C4-2B (cell line): ENCODE measurements at regions not wholly inside any gene's neighbourhood (a gene's known extent, or its start where the extent isn't known, plus 50 kb on each side); places are given as distances from the start of the nearest gene placed in this dataset.
A peak's percentile ranks its signal among the peaks of the same experiment; 100 is the strongest.

Experiments
- H3K27ac ChIP-seq: fragments of 450-650 bp; 2 replicates; pipeline ENCODE4 v1.5.1; 2017
- CTCF ChIP-seq: fragments of 450-650 bp; conservative IDR thresholded peaks from 2 replicates; pipeline ENCODE4 v1.5.1; 2017; ENCODE audit warnings: mild to moderate bottlenecking
- ZFX ChIP-seq: fragments of 450-650 bp; IDR thresholded peaks from 2 replicates; pipeline ENCODE4 v1.6.1; 2017

DNA sequence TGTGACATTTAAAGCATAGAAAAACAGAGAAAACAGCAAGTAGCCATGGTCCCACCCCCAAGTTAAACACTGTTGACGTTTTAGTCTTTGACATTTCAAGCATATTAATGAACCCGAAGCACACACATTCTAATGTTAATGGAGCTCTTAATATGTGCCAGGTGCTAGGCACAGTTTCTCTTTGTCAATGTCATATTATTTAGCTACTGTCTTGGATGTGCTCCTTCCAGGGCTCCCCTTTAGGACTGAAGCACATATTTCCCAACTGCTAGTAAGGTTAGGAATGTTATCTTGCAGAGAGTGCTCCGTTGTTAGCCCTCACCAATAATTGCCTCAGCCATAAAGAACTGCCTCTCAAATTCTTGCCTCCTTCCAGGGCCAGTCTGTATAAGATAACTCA lies 716.6 kb upstream of the TENM4 start:
- H3K27ac ChIP-seq: no peak overlapping the region
- TF ChIP-seq ZFX: no peak
- TF ChIP-seq CTCF: no peak

DNA sequence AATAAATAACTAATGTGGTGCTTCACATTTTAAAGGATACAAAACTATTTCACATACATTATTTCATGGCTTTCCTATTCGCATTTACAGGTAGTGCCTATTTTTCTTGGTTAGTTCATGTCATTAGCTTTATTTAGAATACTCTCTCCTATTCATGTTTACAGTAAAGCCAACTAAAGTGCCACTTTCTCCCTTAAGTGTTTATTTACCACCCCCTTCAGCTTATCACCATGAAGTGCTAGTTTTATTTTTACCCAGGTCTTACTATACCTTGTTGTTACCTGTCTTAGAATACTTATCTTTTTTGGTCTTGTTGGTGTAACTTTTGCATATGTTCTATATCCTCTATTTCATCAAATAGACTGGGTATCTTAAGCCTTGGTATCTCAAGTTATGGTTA lies 715.2 kb upstream of the TENM4 start:
- no peak for TF ChIP-seq CTCF
- no peak for TF ChIP-seq ZFX
- no peak overlapping the region for H3K27ac ChIP-seq

DNA sequence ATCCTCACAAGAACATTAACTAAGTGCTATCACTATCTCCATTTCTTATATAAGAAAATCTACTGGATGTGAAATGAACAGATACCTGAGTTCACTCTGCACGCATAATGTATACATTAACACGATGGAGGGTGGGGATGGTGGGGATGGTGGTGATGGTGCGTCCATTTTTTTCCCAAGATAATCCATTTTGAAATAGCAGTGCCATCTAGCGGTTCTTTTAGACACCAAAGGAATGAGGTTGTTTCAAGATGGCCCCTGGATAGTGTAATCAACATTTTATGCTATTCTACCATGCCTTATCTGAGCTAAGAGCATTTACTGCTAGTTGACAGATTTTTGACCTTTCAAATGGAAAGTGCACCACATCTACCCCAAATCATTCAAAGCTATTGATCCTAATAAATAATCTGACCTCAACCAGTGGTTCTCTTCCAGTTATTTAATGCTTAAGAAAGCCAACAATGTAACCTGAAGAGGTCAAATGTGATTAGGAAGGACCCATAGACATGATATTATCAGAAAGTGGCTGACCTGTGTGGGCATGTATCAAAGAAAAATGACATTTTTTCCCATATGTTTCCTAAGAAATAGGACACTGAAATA lies 714.7 kb upstream of the TENM4 start:
- TF ChIP-seq CTCF (peak; percentile 80), ZFX (no peak)
- H3K27ac ChIP-seq: no peak overlapping the region

DNA sequence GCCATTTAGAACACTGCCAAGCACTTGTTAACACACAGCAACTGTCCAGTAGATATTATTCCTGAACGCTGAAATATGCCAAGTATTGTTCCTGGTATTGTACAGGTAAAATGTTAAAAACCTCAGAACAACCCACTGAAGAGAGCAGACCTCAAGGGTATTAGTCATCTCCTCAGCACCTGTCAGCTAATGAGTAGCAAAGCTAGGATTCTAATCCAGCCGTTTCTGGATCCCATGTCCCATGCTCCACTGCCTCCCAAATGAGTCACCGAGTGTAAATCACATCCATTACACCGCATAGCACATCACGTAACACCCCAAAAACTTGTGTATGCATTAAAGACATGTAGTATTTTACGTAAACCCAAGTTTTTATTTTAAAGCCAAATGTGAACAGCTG lies 705.4 kb upstream of the TENM4 start:
- TF ChIP-seq CTCF (no peak), ZFX (no peak)
- no peak overlapping the region for H3K27ac ChIP-seq

GRCh38 chr11:80144897-80145594 lies 704.2 kb upstream of the TENM4 start:
- no peak overlapping the region for H3K27ac ChIP-seq
- TF ChIP-seq ZFX: no peak
- no peak for TF ChIP-seq CTCF

- no peak overlapping the region for H3K27ac ChIP-seq
- TF ChIP-seq CTCF (no peak), ZFX (no peak)
Observed at GRCh38 chr11:80136991-80137390, 696.2 kb upstream of the TENM4 start.

DNA sequence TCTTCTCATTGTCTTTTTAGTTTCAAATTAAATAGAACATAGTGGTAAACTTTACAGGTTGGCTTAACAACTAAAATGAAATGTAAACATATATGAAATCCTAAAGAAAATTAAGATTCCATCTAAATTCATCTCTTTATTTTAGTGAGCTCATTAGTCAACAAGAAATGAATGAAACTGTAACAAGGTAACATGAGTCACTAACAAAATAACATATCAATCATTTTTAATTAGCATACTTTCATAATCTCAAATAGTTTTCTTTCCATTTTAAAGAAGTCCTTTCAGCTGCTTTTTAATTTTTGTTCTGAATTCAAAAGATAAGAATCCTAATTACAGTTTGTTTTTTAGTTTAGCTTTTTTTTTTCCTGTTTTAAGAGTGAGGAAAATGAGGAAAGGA lies 688.6 kb upstream of the TENM4 start:
- H3K27ac ChIP-seq: no peak overlapping the region
- TF ChIP-seq CTCF (no peak), ZFX (no peak)
